Activated naive CD8-positive, alpha-beta T cell treated with anti-CD3 and anti-CD28 coated beads for 36 hours (primary cell): ENCODE measurements at regions not wholly inside any gene's neighbourhood (a gene's known extent, or its start where the extent isn't known, plus 50 kb on each side); places are given as distances from the start of the nearest gene placed in this dataset.
A peak's percentile ranks its signal among the peaks of the same experiment; 100 is the strongest.

ENCODE experiments used
- DNase-seq: peaks from one replicate; pipeline ENCODE4 v3.0.0; 2021
- H3K27ac Mint-ChIP-seq: one replicate; pipeline ENCODE4 v1.8.0; 2022; ENCODE audit warnings: mild to moderate bottlenecking, moderate library complexity, mixed read lengths
- H3K27me3 Mint-ChIP-seq: one replicate; pipeline ENCODE4 v1.8.0; 2022; ENCODE audit warnings: mild to moderate bottlenecking, mixed read lengths
- H3K36me3 Mint-ChIP-seq: one replicate; pipeline ENCODE4 v1.8.0; 2021; ENCODE audit warnings: mild to moderate bottlenecking, mixed read lengths
- H3K4me1 Mint-ChIP-seq: one replicate; pipeline ENCODE4 v1.8.0; 2021; ENCODE audit warnings: mixed read lengths
- H3K4me3 Mint-ChIP-seq: one replicate; pipeline ENCODE4 v1.8.0; 2022; ENCODE audit warnings: mild to moderate bottlenecking, moderate library complexity, mixed read lengths
- H3K9me3 Mint-ChIP-seq: one replicate; pipeline ENCODE4 v1.8.0; 2022; ENCODE audit warnings: mixed read lengths

DNA sequence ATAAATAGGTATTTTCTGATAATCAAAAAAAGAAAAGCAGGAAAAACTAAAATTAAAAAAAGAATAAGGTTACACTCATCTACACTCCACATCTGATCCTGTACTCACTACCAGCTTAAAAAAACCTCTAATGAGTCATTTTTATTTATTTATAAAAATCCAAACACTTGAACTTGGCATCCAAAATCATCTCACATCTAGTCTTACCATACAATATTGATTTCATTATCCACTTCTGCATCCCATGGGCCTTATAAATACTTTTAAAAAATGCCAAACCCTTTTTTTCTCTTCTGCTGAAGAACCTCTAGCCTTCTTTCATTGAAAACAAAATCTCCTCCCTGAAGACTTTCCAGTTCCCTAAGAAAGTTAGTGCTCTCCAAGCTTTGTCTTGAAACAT lies 109.7 kb downstream of the TMTC3 start:
- no peaks in the 10 kb centered on the region for H3K36me3 Mint-ChIP-seq
- no peak overlapping the region for H3K4me3 Mint-ChIP-seq
- peaks cover 10% of the 10 kb centered on the region for H3K27me3 Mint-ChIP-seq
- H3K9me3 Mint-ChIP-seq: no peaks in the 10 kb centered on the region
- H3K4me1 Mint-ChIP-seq: no peaks in the 10 kb centered on the region
- DNase-seq: no peak
- no peak overlapping the region for H3K27ac Mint-ChIP-seq

DNA sequence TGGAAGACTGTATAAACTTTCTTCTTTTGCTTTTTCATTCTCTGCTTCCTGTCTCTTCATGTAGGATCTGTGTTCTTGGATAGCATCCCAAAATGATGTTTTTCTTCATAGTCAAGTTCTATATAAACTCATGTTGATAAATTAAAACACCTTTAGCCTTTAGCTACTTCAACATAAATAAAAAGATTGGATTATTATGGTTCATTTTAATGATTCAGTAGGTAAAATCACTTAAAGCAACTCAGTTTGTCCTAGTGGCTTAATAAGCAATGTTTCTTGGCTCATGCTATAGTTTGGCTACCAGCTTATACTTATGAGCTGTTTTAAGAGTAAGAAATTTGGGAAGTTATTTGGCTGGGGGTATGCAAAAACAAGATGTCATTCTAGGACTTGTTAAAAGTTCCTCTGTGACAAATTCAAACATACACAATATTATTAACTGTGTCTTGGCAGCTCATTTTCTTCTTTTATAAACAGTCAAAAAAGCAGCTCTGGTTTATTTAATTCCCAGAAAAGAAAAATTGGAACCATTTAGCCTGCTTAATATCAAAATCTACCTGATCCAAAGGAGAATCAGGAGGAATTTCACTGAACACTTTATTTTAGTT lies 111.4 kb downstream of the TMTC3 start:
- Mint-ChIP-seq H3K9me3 (no peaks in the 10 kb centered on the region), H3K36me3 (no peaks in the 10 kb centered on the region), H3K4me3 (no peak overlapping the region), H3K27me3 (peaks cover 10% of the 10 kb centered on the region), H3K4me1 (no peaks in the 10 kb centered on the region), H3K27ac (no peak overlapping the region)
- no peak for DNase-seq

DNA sequence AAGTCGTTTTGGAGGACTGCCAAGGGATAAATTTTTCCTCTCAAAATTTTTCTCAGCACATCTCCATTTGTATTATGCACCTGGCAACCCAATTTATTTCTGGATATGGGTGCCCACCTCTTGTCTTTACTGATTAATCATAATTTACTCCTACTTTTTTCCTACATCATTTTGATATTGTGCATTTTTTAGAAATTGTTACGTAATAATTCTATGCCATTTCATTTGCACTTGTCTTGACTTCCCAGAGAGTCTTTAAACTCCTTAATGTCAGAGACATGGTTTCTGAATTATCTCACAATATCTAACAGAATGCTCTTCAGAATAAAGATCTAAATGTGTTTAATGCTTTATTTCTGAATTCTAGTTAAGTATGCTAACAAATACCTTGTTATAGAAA lies 113.1 kb downstream of the TMTC3 start:
- Mint-ChIP-seq H3K4me3 (no peak overlapping the region), H3K27ac (no peak overlapping the region), H3K9me3 (no peaks in the 10 kb centered on the region), H3K27me3 (peaks cover 10% of the 10 kb centered on the region), H3K4me1 (no peaks in the 10 kb centered on the region), H3K36me3 (no peaks in the 10 kb centered on the region)
- DNase-seq: no peak

DNA sequence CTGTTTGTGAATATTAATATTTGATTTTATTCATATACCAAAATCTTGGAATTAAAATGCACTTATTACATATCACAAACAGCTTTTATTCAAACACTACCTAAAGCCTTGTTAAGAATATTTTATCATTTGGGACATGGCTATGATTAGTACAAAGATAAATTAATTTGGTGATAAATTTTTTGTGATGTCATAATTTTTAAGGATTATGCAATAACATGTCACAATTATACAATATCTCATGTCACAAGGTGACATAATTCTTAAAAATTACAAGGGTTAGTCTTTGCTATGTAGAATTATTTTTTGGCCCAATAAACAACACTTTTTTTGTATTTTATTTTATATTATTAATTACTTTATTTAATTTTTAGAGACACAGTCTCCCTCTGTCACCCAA lies 113.7 kb downstream of the TMTC3 start:
- Mint-ChIP-seq H3K9me3 (no peaks in the 10 kb centered on the region), H3K36me3 (no peaks in the 10 kb centered on the region), H3K27me3 (peaks cover 10% of the 10 kb centered on the region), H3K4me3 (no peak overlapping the region), H3K4me1 (no peaks in the 10 kb centered on the region), H3K27ac (no peak overlapping the region)
- no peak for DNase-seq

DNA sequence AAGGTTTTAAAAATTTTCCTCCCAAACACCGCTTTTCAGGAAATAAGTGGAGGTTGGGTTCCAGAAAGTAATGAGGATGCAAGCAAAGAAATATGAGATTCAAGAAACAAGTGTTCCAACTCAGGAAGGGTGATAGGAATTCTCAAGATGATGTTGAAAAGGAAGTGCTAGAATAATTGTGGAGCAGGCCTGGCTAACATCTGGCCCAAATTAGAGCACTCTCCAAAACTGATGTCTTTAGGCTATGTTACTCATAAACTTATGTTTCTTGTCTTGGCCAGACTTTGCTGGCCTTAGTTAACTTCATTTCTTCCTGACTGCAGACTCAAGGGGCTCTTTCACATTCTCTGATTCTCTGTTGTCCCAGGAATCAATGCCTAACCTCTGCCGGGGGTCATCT lies 116.3 kb downstream of the TMTC3 start:
- no peaks in the 10 kb centered on the region for H3K36me3 Mint-ChIP-seq
- H3K27ac Mint-ChIP-seq: no peak overlapping the region
- no peaks in the 10 kb centered on the region for H3K9me3 Mint-ChIP-seq
- H3K4me1 Mint-ChIP-seq: no peaks in the 10 kb centered on the region
- H3K4me3 Mint-ChIP-seq: no peak overlapping the region
- DNase-seq: no peak
- H3K27me3 Mint-ChIP-seq: peaks cover 10% of the 10 kb centered on the region

DNA sequence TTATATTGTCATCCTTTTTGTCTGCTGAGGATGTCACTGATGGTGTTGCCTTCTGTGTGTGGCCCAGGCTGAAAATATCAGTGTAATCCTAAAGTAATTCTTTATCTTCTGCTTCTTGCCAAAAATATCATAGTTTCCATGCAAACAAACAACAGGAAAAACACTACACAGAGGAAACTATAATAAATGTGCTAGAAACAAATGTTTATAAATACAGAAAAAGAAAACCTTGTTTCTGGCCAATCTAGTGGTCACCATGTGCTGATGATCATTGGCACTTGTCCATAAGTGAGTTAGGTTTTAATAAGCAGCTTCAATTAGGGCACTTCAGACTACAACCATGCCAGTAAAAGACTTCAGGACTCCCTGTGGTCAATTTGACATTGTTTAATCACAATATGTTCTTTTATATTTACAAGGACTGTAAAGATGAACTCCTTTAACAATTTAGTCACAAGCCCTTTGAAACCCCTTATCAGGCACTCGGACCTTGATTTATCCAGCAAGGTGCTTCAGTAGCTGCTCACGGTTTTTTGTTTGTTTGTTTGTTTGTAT lies 124.8 kb downstream of the TMTC3 start:
- Mint-ChIP-seq H3K27me3 (peaks cover 6% of the 10 kb centered on the region), H3K4me1 (no peaks in the 10 kb centered on the region), H3K27ac (no peak overlapping the region), H3K9me3 (no peaks in the 10 kb centered on the region), H3K4me3 (no peak overlapping the region), H3K36me3 (no peaks in the 10 kb centered on the region)
- DNase-seq: no peak

DNA sequence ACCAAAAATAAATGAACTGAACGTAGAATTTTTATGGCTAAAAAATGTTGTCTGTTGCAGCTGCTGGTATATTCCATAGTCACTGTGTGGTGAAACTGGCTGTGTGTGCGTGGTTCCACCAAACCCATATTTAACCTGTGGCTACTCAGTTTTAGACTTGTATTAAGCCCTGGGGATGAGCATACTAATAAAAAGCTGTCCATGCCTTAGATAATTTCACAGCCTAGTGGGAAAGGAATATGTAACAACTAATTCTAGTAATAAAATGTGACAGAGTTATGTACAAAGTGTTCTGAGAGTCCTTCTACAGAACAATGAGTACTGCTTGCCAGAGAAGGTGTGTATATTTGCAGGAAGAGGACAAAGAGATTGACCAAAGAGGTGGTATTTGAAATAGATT lies 125.5 kb downstream of the TMTC3 start:
- DNase-seq: no peak
- Mint-ChIP-seq H3K4me1 (no peaks in the 10 kb centered on the region), H3K4me3 (no peak overlapping the region), H3K27me3 (peaks cover 6% of the 10 kb centered on the region), H3K27ac (no peak overlapping the region), H3K36me3 (no peaks in the 10 kb centered on the region), H3K9me3 (no peaks in the 10 kb centered on the region)

DNA sequence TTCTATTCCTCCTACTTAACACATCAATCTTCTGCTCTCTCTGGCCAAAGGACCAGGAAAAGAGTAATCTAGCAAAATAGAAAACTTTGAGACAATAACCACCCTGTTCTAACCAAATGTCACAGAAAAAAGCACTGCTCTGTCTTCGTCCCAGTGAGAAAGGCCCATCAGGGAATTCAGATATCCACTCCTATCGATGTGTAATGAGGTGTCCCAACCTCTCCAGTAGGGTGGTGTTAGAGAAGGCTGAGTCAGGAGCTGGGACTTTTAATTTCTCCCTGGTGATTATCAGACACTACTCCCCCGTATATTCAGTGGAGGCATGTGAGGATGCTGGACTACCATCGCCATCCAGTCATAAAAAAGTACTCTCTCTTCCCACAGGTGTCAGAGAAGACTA lies 130.3 kb downstream of the TMTC3 start:
- H3K4me1 Mint-ChIP-seq: no peaks in the 10 kb centered on the region
- H3K27ac Mint-ChIP-seq: no peak overlapping the region
- H3K4me3 Mint-ChIP-seq: no peak overlapping the region
- no peak for DNase-seq
- no peaks in the 10 kb centered on the region for H3K9me3 Mint-ChIP-seq
- no peaks in the 10 kb centered on the region for H3K36me3 Mint-ChIP-seq
- H3K27me3 Mint-ChIP-seq: peaks cover 6% of the 10 kb centered on the region

DNA sequence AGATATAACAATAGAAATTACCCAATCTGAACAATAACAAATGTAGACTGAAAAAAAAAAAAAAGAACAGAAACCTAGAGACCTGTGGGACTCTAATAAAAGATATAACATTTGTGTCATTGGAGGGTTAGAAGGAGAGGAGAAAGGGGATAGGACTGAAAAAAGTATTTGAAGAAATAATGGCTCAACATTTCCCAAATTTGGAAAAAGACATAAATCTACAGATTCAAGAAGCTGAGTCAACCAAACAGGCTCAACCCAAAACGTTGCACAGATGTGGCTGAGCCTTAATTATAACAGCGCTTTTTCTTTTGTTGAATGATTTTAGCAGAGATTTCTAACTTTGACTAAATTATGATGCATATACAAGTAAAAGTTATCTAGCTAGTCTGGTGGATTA lies 131.3 kb downstream of the TMTC3 start:
- H3K4me1 Mint-ChIP-seq: no peaks in the 10 kb centered on the region
- no peak overlapping the region for H3K27ac Mint-ChIP-seq
- no peak for DNase-seq
- H3K36me3 Mint-ChIP-seq: no peaks in the 10 kb centered on the region
- peaks cover 6% of the 10 kb centered on the region for H3K27me3 Mint-ChIP-seq
- H3K9me3 Mint-ChIP-seq: peaks cover 1% of the 10 kb centered on the region
- H3K4me3 Mint-ChIP-seq: no peak overlapping the region

DNA sequence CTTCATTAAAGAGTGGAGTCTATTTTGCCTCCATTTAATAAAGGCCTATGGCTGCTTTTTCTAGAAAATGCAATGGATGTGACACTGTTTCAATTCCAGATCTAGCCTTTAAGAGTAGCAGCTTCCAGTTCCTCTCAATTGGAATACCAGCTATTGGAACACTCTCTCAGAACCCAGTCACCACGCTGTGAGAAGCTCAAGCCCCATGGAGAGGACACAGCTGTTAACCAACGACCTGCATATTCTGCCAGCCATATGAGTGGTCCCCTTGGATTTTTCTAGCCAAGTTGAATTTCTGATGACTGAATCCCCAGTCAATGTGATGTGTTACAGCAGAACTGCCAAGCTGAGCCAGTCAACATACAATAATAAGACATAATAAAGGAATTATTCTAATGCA lies 131.8 kb downstream of the TMTC3 start:
- H3K4me1 Mint-ChIP-seq: no peaks in the 10 kb centered on the region
- no peaks in the 10 kb centered on the region for H3K36me3 Mint-ChIP-seq
- DNase-seq: no peak
- peaks cover 1% of the 10 kb centered on the region for H3K9me3 Mint-ChIP-seq
- H3K27me3 Mint-ChIP-seq: peaks cover 6% of the 10 kb centered on the region
- no peak overlapping the region for H3K27ac Mint-ChIP-seq
- H3K4me3 Mint-ChIP-seq: no peak overlapping the region

DNA sequence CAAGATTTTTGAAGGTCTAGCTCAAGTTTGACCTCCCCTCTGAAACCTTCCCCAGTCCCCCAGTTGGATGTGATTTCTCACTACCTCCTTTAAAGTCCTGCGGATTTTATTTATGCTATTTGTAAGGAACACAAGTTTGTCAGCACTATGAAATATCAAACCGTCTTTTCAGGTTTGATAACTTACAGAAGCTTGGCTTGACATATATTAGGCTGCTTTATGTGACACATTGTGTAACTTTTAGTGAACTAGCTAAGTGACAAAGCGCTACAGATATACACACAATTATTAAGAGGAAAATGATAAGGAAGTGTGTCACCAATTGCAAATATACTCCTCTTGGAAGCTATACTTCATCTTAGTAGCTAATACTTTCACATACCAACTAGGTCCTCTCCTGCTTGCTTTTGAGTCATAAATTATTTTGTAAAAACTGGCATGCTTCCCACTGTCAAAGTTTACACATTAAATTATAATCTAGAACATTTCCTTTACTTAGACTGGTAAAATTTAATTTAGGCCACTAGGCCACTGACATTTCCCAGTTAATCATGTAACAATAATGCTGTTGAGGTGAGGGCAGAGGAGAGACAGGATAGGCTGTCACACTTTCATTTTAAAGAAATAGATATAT lies 149.5 kb downstream of the TMTC3 start:
- no peak overlapping the region for H3K4me3 Mint-ChIP-seq
- H3K9me3 Mint-ChIP-seq: no peaks in the 10 kb centered on the region
- no peak for DNase-seq
- H3K36me3 Mint-ChIP-seq: no peaks in the 10 kb centered on the region
- H3K27me3 Mint-ChIP-seq: no peaks in the 10 kb centered on the region
- no peaks in the 10 kb centered on the region for H3K4me1 Mint-ChIP-seq
- no peak overlapping the region for H3K27ac Mint-ChIP-seq

DNA sequence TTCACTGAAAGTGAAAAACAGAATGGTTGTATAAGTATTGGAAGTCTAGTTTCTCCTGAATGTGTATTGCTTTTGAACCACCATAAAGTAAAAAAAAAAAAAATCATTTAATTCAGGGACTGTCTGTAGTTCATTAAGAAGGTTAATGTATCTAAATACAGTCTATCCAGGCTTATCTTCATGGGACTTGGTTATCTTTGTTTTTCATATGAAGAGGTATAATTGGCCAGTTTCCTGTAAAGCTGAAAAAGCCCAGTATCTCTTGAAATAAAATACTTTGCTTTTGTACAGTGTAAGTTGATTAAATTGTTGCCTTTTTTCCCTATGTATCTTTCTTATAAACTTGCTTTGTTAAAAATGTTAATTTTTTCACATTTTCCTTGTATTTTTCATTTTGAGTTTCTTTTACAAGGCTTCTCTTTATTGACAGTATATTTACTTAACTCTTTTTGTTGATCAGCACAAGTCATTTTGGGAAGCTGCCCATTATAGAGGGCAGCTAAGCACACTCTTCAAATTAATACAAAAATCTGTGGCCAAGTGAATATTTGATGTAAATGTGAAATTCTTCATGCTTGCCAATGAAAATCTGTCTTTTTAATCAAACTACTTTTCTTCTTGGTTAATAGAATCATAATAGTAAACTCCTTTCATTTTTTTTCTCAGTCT lies 156.0 kb downstream of the TMTC3 start:
- Mint-ChIP-seq H3K4me1 (peaks cover 11% of the 10 kb centered on the region), H3K27me3 (peaks cover 4% of the 10 kb centered on the region), H3K4me3 (no peak overlapping the region), H3K36me3 (no peaks in the 10 kb centered on the region), H3K9me3 (no peaks in the 10 kb centered on the region), H3K27ac (peak overlapping the region; percentile 79)
- DNase-seq: no peak

DNA sequence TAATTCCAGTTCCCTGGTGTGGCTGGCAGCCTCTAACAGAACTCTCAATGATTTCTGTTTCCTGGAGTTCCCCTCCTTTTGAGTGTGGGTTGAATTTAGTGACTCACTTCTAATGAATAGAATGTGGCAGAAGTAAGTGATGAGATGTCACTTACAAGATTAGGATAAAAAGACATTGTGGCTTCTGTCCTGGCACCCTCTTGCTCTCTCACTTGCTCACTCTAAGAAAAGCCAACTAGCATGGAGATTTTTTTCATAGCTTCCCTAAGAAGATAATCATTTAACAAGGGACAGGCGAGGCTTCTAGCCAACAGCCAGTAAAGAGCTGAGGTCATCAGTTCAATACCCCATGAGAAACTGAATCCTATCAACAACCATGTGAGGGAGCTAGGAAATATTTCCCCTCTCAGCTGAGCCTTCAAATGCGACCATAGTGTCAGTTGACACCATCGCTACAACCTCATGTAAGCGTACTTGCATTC lies 156.7 kb downstream of the TMTC3 start:
- no peak for DNase-seq
- Mint-ChIP-seq H3K27ac (peak overlapping the region; percentile 79), H3K4me1 (peaks cover 11% of the 10 kb centered on the region), H3K27me3 (peaks cover 4% of the 10 kb centered on the region), H3K4me3 (no peak overlapping the region), H3K36me3 (no peaks in the 10 kb centered on the region), H3K9me3 (no peaks in the 10 kb centered on the region)

DNA sequence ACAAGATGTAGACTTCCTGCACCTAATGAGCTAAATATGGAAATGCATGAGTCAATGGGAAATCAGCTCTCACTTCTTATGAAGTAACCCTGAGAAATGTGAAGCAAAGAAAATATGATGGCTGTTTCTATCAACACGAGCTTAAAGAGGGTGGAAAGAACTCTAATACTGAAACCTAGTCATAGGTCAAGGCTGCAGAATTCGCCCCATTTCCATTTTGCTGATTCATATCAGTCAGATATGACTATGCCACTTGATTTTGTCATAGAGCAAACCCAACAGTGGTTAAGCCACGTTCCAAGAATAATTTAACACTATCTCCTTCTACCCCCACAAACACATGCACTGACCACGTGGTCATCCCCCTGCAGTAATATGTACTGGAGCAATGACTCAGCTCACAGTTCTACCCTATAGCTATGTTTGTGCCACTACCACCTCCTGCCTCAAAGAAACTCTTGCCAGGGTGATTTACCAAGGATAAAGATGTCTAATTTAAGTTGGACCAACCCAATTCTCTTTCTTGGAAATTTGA lies 157.5 kb downstream of the TMTC3 start:
- Mint-ChIP-seq H3K27ac (peak overlapping the region; percentile 79), H3K27me3 (peaks cover 4% of the 10 kb centered on the region), H3K4me3 (no peak overlapping the region), H3K4me1 (peaks cover 11% of the 10 kb centered on the region), H3K9me3 (no peaks in the 10 kb centered on the region), H3K36me3 (no peaks in the 10 kb centered on the region)
- DNase-seq: peak; percentile 50

DNA sequence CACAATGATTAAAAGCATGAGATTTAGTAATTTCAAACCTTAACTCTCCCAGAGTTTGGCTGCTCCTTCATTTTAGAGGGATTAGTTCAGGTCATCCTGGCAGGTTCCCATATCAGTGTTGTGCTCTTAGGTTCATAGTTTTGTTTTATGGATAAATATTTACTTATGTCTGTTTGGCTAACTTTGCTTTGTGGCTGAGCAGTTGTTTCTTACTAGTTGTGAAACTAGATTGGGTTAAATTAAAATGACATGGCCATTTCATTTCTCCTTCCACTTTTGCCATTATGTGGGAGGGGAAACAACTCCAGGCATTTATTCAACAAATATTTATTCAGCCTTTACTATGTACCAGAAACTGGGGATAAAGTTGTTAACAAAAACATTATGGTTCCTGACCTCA lies 158.8 kb downstream of the TMTC3 start:
- Mint-ChIP-seq H3K27me3 (peaks cover 4% of the 10 kb centered on the region), H3K4me1 (peaks cover 11% of the 10 kb centered on the region), H3K9me3 (no peaks in the 10 kb centered on the region), H3K27ac (no peak overlapping the region), H3K4me3 (no peak overlapping the region), H3K36me3 (no peaks in the 10 kb centered on the region)
- DNase-seq: no peak
